ENCODE measurements at regions not wholly inside any gene's neighbourhood (a gene's known extent, or its start where the extent isn't known, plus 50 kb on each side); places are given as distances from the start of the nearest gene placed in this dataset.

DNA sequence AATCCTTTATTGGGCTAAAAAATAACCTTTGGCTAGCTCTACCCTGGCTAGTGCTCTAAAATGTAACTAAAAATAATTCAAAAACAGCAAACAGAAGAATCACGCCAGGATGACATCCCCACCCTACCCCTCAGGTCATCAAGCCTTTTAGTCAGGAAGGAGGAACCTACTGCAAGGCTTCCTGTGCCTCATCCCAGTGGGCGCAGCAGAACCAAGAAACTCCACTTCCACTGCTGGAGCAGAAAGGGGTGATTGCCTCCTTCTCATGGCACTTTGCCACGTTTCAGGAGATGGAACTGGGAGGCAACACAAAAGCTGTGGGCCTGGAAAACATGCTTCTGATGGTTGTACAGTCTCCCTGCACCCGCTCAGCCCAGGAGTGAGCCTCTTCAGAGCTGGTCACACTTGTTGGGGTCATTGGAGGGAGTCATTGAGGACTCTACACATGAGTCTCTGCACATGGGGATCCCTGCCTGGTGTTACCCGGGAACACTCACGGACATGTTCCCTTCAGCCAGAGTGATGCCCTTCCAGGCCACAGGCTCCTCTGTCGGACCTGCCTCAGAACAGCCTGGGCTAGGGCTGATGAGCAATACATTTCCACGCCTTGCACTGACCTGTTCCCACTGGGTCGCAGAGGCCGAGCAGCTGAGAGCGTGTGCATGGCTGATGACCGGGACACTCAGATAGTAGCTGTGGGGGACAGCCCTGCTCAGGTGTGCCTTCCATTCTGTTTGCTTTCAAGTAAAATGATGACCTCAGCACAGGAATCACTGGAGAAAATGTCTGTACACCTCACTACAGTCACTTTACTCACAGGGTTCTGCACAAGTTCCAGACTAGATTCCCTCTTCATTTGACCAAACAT is 355.3 kb downstream of the FGFR2 start:
- Histone ChIP-seq H3K27ac (ENCODE audit: control insufficient read depth, insufficient read depth) (no peak overlapping the region), H3K79me2 (ENCODE audit: control insufficient read depth, insufficient read depth, low read length) (no peaks in the 10 kb centered on the region), H3K4me2 (ENCODE audit: control insufficient read depth, insufficient read depth) (no peak overlapping the region), H3K27me3 (replicated peaks in 1 of 2; ENCODE audit: control insufficient read depth in 2 of 2, insufficient read depth in 2 of 2, low read length in 1 of 2) (no peaks in the 10 kb centered on the region), H3K9me3 (replicated peaks; ENCODE audit: control insufficient read depth, insufficient read depth, low read length) (no peaks in the 10 kb centered on the region; the same call in 2 of the 3 replicates), H4K20me1 (ENCODE audit: control insufficient read depth, insufficient read depth) (no peaks in the 10 kb centered on the region), H2AFZ (ENCODE audit: control insufficient read depth, low read depth, low read length) (no peak overlapping the region), H3K9ac (ENCODE audit: control insufficient read depth, insufficient read depth, low read length) (no peak overlapping the region), H3K4me1 (ENCODE audit: control insufficient read depth, insufficient read depth, low read length) (no peaks in the 10 kb centered on the region), H3K4me3 (no peak overlapping the region), H3K36me3 (ENCODE audit: control insufficient read depth in 2 of 2, insufficient read depth in 2 of 2, low read length in 1 of 2) (no peaks in the 10 kb centered on the region)
- ChIA-PET RAD21 (ENCODE audit: unreplicated experiment) (no interaction called here), POLR2A (no interaction called here), CTCF (no interaction called here), SMC1A (ENCODE audit: uncharacterized antibody, unreplicated experiment) (no interaction called here)
- in situ Hi-C loops (cut with MboI) (no loop called here), intact Hi-C loops (cut with micrococcal nuclease; ENCODE audit: unreplicated experiment) (no loop called here)
- DNase-seq (ENCODE audit: low read depth, low spot score) (no peak), ATAC-seq (no peak), FAIRE-seq (no peak)
- TF ChIP-seq LARP7 (IDR thresholded peaks at IDR 0.05): no peak
- TF ChIP-seq, protein P1, sequence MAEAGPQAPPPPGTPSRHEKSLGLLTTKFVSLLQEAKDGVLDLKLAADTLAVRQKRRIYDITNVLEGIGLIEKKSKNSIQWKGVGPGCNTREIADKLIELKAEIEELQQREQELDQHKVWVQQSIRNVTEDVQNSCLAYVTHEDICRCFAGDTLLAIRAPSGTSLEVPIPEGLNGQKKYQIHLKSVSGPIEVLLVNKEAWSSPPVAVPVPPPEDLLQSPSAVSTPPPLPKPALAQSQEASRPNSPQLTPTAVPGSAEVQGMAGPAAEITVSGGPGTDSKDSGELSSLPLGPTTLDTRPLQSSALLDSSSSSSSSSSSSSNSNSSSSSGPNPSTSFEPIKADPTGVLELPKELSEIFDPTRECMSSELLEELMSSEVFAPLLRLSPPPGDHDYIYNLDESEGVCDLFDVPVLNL (IDR thresholded peaks at IDR 0.05; ENCODE audit: low read depth, low read length): no peak
- TF ChIP-seq KAT2A (conservative IDR thresholded peaks at IDR 0.05; ENCODE audit: control insufficient read depth, low read depth, low read length): no peak
- TF ChIP-seq TAF1 (IDR thresholded peaks at IDR 0.05; ENCODE audit: borderline replicate concordance, low read depth, low read length): no peak
- TF ChIP-seq, protein P2, sequence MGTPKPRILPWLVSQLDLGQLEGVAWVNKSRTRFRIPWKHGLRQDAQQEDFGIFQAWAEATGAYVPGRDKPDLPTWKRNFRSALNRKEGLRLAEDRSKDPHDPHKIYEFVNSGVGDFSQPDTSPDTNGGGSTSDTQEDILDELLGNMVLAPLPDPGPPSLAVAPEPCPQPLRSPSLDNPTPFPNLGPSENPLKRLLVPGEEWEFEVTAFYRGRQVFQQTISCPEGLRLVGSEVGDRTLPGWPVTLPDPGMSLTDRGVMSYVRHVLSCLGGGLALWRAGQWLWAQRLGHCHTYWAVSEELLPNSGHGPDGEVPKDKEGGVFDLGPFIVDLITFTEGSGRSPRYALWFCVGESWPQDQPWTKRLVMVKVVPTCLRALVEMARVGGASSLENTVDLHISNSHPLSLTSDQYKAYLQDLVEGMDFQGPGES (IDR thresholded peaks at IDR 0.05): no peak
- TF ChIP-seq EED (IDR thresholded peaks at IDR 0.05; ENCODE audit: low read depth): no peak
- BruUV-seq (replicated peaks): no TSS peak
- WGBS (ENCODE audit: insufficient coverage, insufficient replicate concordance, low lambda C conversion rate, missing lambda C conversion rate): 48% methylated on average over 12 of the region's 12 CpGs

Measured in GM12878 (cell line).